Testis (tissue), 2 donors: ENCODE measurements at regions not wholly inside any gene's neighbourhood (a gene's known extent, or its start where the extent isn't known, plus 50 kb on each side); places are given as distances from the start of the nearest gene placed in this dataset.
"Not testable (repeated sequence)": the region's sequence is repeated elsewhere in the genome, so short reads cannot be mapped to it uniquely, and the experiment has no call there.

Source experiments
- DNase-seq: peaks from one replicate; pipeline ENCODE4 v3.0.0-alpha.2; 2019
- H3K27ac ChIP-seq, 2 donors: fragments of 200-600 bp; sonication (generic); one replicate each; pipeline ENCODE4 v1.5.1; 2019
- H3K27me3 ChIP-seq: fragments of 200-600 bp; sonication (generic); one replicate; pipeline ENCODE4 v1.5.1; 2019
- H3K36me3 ChIP-seq: fragments of 200-600 bp; sonication (generic); one replicate; pipeline ENCODE4 v1.5.1; 2017; ENCODE audit warnings: low read depth; ENCODE audit errors: missing control alignments
- H3K4me1 ChIP-seq: fragments of 200-600 bp; sonication (generic); one replicate; pipeline ENCODE4 v1.5.1; 2019
- H3K4me3 ChIP-seq, 2 donors: fragments of 200-600 bp; sonication (generic); one replicate each; pipeline ENCODE4 v1.5.1; 2017 to 2019
- H3K9me3 ChIP-seq: fragments of 200-600 bp; sonication (generic); one replicate; pipeline ENCODE4 v1.5.1; 2017
- CTCF ChIP-seq, 3 experiments: fragments of 450-650 bp in 2 of 3; fragments of 200-600 bp in 1 of 3; sonication (generic) in 1 of 3; IDR thresholded peaks; one replicate each; pipeline ENCODE4 v1.5.1; 2016 to 2019; ENCODE audit warnings: antibody characterized with exemption in 3 of 3, mild to moderate bottlenecking in 2 of 3, moderate library complexity in 1 of 3
- POLR2A ChIP-seq: fragments of 450-650 bp; IDR thresholded peaks from one replicate; pipeline ENCODE4 v1.6.1; 2017; ENCODE audit warnings: antibody characterized with exemption, mild to moderate bottlenecking, moderate library complexity
- WGBS, 2 donors: methylation state at CpG; one replicate each; pipeline ENCODE4 v1.1.5; 2018; 5-methylcytosine and 5-hydroxymethylcytosine counted together
- intact Hi-C: fragments of 100-400 bp; cut with DNase I; formaldehyde crosslinking; loops from one replicate; pipeline ENCODE4 v1.15.1; 2023; ENCODE audit warnings: low total_unique reads

GRCh38 chr2:201946746-201947145 lies 86.9 kb upstream of the FZD7 start:
- WGBS, 2 donors: 99 to 100% methylated on average over 1 to 5 of the region's 5 CpGs
- not testable (repeated sequence) for H3K4me3 ChIP-seq

GRCh38 chr2:201947287-201947686 lies 86.4 kb upstream of the FZD7 start:
- intact Hi-C loops: no loop called here
- no peaks in the 10 kb centered on the region for H3K27me3 ChIP-seq
- no peak overlapping the region for H3K27ac ChIP-seq
- no peaks in the 10 kb centered on the region for H3K9me3 ChIP-seq
- TF ChIP-seq POLR2A (no peak), CTCF (IDR thresholded peaks at IDR 0.05) (no peak)
- H3K4me1 ChIP-seq: no peaks in the 10 kb centered on the region
- no peak overlapping the region for H3K4me3 ChIP-seq
- no peak for DNase-seq
- H3K36me3 ChIP-seq: no peaks in the 10 kb centered on the region

More at GRCh38 chr2:201946746-201947145, 86.9 kb upstream of the FZD7 start:
- H3K36me3 ChIP-seq, intact Hi-C loops, H3K4me1 ChIP-seq, H3K9me3 ChIP-seq, H3K27ac ChIP-seq, H3K27me3 ChIP-seq, DNase-seq: not testable (repeated sequence)

- Histone ChIP-seq H3K9me3 (no peaks in the 10 kb centered on the region), H3K4me1 (no peaks in the 10 kb centered on the region), H3K27me3 (no peaks in the 10 kb centered on the region), H3K27ac (no peak overlapping the region), H3K36me3 (no peaks in the 10 kb centered on the region), H3K4me3 (no peak overlapping the region)
- TF ChIP-seq CTCF (IDR thresholded peaks at IDR 0.05) (no peak), POLR2A (no peak)
- intact Hi-C loops: no loop called here
- 53 to 61% methylated on average over 22 of the region's 22 CpGs for WGBS, 2 donors
- DNase-seq: no peak
Observed at GRCh38 chr2:201949181-201949926, 84.3 kb upstream of the FZD7 start.

- Histone ChIP-seq H3K27ac (no peak overlapping the region), H3K4me1 (no peaks in the 10 kb centered on the region), H3K36me3 (no peaks in the 10 kb centered on the region), H3K9me3 (no peaks in the 10 kb centered on the region), H3K4me3 (no peak overlapping the region), H3K27me3 (no peaks in the 10 kb centered on the region)
- 57 to 72% methylated on average over 8 of the region's 8 CpGs for WGBS, 2 donors
- TF ChIP-seq CTCF (IDR thresholded peaks at IDR 0.05) (no peak), POLR2A (no peak)
- intact Hi-C loops: no loop called here
- no peak for DNase-seq
Observed at GRCh38 chr2:201949927-201950246, 83.8 kb upstream of the FZD7 start.

GRCh38 chr2:201950606-201951005 lies 83.0 kb upstream of the FZD7 start:
- 85% methylated on average over 6 of the region's 6 CpGs for WGBS, 2 donors
- TF ChIP-seq POLR2A: no peak
- no peak for TF ChIP-seq CTCF (IDR thresholded peaks at IDR 0.05)
- no peak overlapping the region for H3K27ac ChIP-seq
- H3K27me3 ChIP-seq: no peaks in the 10 kb centered on the region
- H3K36me3 ChIP-seq: no peaks in the 10 kb centered on the region
- H3K4me1 ChIP-seq: peaks cover 2% of the 10 kb centered on the region
- no peaks in the 10 kb centered on the region for H3K9me3 ChIP-seq
- intact Hi-C loops: no loop called here
- DNase-seq: no peak
- no peak overlapping the region for H3K4me3 ChIP-seq
